ENCODE measurements at regions not wholly inside any gene's neighbourhood (a gene's known extent, or its start where the extent isn't known, plus 50 kb on each side); places are given as distances from the start of the nearest gene placed in this dataset.

- Mint-ChIP-seq H3K27ac (no peak overlapping the region), H3K4me1 (peaks cover 5% of the 10 kb centered on the region; the same call in 2 of the 3 replicates), H3K27me3 (ENCODE audit: insufficient read depth, low read depth, poor library complexity) (no peaks in the 10 kb centered on the region), H3K9me3 (no peaks in the 10 kb centered on the region), H3K36me3 (ENCODE audit: low read depth) (no peaks in the 10 kb centered on the region), H3K4me3 (no peak overlapping the region)
- Histone ChIP-seq H3K4me3 (no peak overlapping the region), H3K4me2 (no peak overlapping the region), H3K79me2 (replicated peaks; ENCODE audit: insufficient read depth) (no peaks in the 10 kb centered on the region), H4K20me1 (replicated peaks; ENCODE audit: insufficient read depth) (no peaks in the 10 kb centered on the region), H3F3A (replicated peaks; ENCODE audit: low read depth) (no peaks in the 10 kb centered on the region), H3K27me3 (ENCODE audit: insufficient read depth) (no peaks in the 10 kb centered on the region), H2AFZ (no peak overlapping the region), H3K36me3 (ENCODE audit: insufficient read depth) (no peaks in the 10 kb centered on the region), H3K27ac (ENCODE audit: low read depth) (no peak overlapping the region), H3K4me1 (ENCODE audit: insufficient read depth) (no peaks in the 10 kb centered on the region), H3K9me2 (ENCODE audit: insufficient read depth) (no peaks in the 10 kb centered on the region; the same call in 1 of the 2 replicates)
- DNase-seq (ENCODE audit: low spot score), result no peak
- TF ChIP-seq CTCF (conservative IDR thresholded peaks at IDR 0.05; ENCODE audit: low read depth in 2 of 2) (no peak), REST (IDR thresholded peaks at IDR 0.05; ENCODE audit: unreplicated experiment) (no peak), ZNF114 (CRISPR knock-in tag; IDR thresholded peaks at IDR 0.05) (no peak), STAT1 (IDR thresholded peaks at IDR 0.05; ENCODE audit: unreplicated experiment) (no peak), NANOG (IDR thresholded peaks at IDR 0.05; ENCODE audit: borderline replicate concordance) (no peak), CREB1 (CRISPR knock-in tag; IDR thresholded peaks at IDR 0.05; ENCODE audit: low read depth) (no peak), ETS1 (IDR thresholded peaks at IDR 0.05) (no peak), EZH2phosphoT487 (IDR thresholded peaks at IDR 0.05; ENCODE audit: unreplicated experiment) (no peak), JUNB (IDR thresholded peaks at IDR 0.05; ENCODE audit: unreplicated experiment) (no peak), ZNF462 (CRISPR knock-in tag; IDR thresholded peaks at IDR 0.05) (no peak), ZNF331 (CRISPR knock-in tag; IDR thresholded peaks at IDR 0.05; ENCODE audit: low read depth) (no peak), EZH2 (IDR thresholded peaks at IDR 0.05; ENCODE audit: low read depth, unreplicated experiment) (no peak), POLR2AphosphoS5 (IDR thresholded peaks at IDR 0.05; ENCODE audit: low read depth) (no peak)
- no peak for ATAC-seq
These were observed 1082.5 kb upstream of the GYPC start for GRCh38 chr2:125573432-125573831.
